Psoas muscle (tissue), 7 donors: ENCODE measurements at regions not wholly inside any gene's neighbourhood (a gene's known extent, or its start where the extent isn't known, plus 50 kb on each side); places are given as distances from the start of the nearest gene placed in this dataset.

Source experiments
- ATAC-seq, 4 donors: fragments of 200-7000 bp; cut with Tn5 transposase; one replicate each; pipeline ENCODE4 v1.9.1; 2020; ENCODE audit warnings: moderate library complexity in 3 of 4, mild to moderate bottlenecking in 2 of 4
- DNase-seq, 2 donors: peaks; one replicate each; pipeline ENCODE4 v3.0.0-alpha.2; 2020
- H3K27ac ChIP-seq: fragments of 200-600 bp; one replicate; pipeline ENCODE4 v1.8.0; 2022
- H3K27me3 ChIP-seq, 3 donors: fragments of 200-600 bp in 1 of 3; one replicate each; pipeline versions ENCODE4 v1.6.1 to v1.8.0; 2013 to 2022; ENCODE audit warnings: low read length in 2 of 3, mild to moderate bottlenecking in 2 of 3, moderate library complexity in 1 of 3; ENCODE audit not compliant: insufficient read depth in 3 of 3
- H3K36me3 ChIP-seq, 2 donors: fragments of 200-600 bp in 1 of 2; one replicate each; pipeline versions ENCODE4 v1.6.1 to v1.8.0; 2013 to 2022; ENCODE audit warnings: low read depth in 1 of 2, mild to moderate bottlenecking in 1 of 2, moderate library complexity in 1 of 2; ENCODE audit not compliant: insufficient read depth in 1 of 2
- H3K4me1 ChIP-seq: fragments of 200-600 bp; one replicate; pipeline ENCODE4 v1.8.0; 2022
- H3K4me3 ChIP-seq: fragments of 200-600 bp; one replicate; pipeline ENCODE4 v1.8.0; 2022; ENCODE audit warnings: mild to moderate bottlenecking
- H3K9me3 ChIP-seq: fragments of 200-600 bp; one replicate; pipeline ENCODE4 v1.8.0; 2022
- WGBS, 3 donors: extraction: QIAGEN DNeasy Blood & Tissue Kit; methylation state at CpG; one replicate each; pipeline versions ENCODE4 v1.1.6 to v1.1.7; 2013; 5-methylcytosine and 5-hydroxymethylcytosine counted together
- intact Hi-C, 2 donors: fragments of 100-400 bp; cut with DNase I; formaldehyde crosslinking; loops; one replicate each; pipeline versions ENCODE4 v1.11.0 to v1.14.2; 2022
- TF ChIP-seq, protein P1 (sequence below): fragments of 200-600 bp; IDR thresholded peaks from one replicate; pipeline ENCODE4 v1.8.0; 2022; ENCODE audit warnings: antibody characterized with exemption
- donor health status: healthy with polysubstance abuse.
- donor health status: DM: no; HTN: no; CAD: no; lungs with moderate emphysema.
- donor health status: Bipolar disorder and iron deficiency.
- donor health status: healthy.
- donor health status: DM: yes; HTN: yes; CAD: no.
- donor health status: DM: no; HTN: no; CAD: no.
- donor health status: DM: yes; HTN: yes; CAD: no.

DNA sequence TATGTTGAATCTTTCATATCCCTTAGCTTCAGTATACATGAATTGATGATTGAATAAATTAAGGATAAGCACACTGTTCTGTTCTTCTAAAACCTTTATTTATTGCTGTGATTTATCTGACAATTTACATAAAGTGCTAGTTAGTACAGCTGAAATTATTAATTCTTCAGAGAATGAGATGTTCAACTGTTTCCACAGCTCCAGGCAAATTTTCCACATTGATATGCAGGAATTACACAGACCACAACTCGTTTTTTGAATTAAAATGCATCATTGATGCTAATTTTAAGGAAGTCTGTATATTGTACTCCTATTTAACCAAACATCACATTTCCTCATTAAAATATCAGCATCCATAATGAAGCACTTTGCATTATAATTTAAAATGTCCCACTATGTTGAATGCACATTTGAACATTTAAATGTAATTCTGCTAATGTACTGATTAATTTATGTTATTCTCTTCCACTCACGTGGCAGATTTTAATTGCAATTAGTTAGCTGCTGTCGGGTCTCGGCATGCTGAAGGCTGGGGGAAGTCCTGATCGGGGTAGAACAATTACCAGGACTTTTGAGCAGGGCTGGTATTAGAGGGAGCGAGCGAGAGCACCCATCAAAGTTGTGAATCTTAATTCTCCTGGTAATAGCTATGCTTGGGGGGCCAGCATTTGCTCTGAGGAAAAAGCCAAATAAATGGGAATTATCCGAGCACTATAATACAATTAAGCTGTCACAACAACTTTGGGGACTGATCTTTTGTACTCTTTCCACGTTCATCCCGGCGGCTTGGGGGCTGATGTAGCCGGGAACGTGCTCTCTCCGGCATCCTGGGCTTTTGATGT, 136.7 kb upstream of the TMTC4 start:
- no peak for ATAC-seq
- Histone ChIP-seq H3K4me3 (no peak overlapping the region), H3K27ac (no peak overlapping the region), H3K9me3 (no peaks in the 10 kb centered on the region), H3K27me3 (no peaks in the 10 kb centered on the region), H3K36me3 (no peaks in the 10 kb centered on the region), H3K4me1 (no peaks in the 10 kb centered on the region)
- TF ChIP-seq, protein P1, sequence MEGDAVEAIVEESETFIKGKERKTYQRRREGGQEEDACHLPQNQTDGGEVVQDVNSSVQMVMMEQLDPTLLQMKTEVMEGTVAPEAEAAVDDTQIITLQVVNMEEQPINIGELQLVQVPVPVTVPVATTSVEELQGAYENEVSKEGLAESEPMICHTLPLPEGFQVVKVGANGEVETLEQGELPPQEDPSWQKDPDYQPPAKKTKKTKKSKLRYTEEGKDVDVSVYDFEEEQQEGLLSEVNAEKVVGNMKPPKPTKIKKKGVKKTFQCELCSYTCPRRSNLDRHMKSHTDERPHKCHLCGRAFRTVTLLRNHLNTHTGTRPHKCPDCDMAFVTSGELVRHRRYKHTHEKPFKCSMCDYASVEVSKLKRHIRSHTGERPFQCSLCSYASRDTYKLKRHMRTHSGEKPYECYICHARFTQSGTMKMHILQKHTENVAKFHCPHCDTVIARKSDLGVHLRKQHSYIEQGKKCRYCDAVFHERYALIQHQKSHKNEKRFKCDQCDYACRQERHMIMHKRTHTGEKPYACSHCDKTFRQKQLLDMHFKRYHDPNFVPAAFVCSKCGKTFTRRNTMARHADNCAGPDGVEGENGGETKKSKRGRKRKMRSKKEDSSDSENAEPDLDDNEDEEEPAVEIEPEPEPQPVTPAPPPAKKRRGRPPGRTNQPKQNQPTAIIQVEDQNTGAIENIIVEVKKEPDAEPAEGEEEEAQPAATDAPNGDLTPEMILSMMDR = no peak
- WGBS, 3 donors = 51 to 67% (median 63%) methylated on average over 14 of the region's 14 CpGs
- intact Hi-C loops = no loop called here
- DNase-seq = no peak

DNA sequence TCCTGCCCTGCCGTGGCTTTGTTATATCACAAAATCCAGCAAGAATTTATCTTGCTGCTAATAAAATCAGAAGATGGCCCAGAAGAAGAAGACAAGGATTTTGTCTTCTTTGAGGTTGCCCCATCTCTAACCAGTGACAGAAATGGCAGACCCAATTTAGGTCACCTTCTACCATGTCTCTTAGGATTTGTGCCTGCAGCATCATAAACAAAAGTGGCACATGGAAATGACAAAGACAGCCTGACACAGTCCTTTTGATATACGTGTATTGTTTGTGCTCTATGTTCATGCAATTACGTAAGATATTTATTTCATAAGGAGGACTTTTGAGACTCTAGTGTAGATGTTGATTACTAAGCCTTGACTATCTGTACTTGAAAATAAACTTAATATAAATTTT, 135.9 kb upstream of the TMTC4 start:
- TF ChIP-seq, protein P1 = no peak
- H3K36me3 ChIP-seq = no peaks in the 10 kb centered on the region
- no peaks in the 10 kb centered on the region for H3K27me3 ChIP-seq
- 84 to 88% (median 85%) methylated on average over 3 of the region's 3 CpGs for WGBS, 3 donors
- intact Hi-C loops = no loop called here
- no peak for DNase-seq
- H3K9me3 ChIP-seq = no peaks in the 10 kb centered on the region
- H3K4me1 ChIP-seq = no peaks in the 10 kb centered on the region
- no peak overlapping the region for H3K4me3 ChIP-seq
- no peak overlapping the region for H3K27ac ChIP-seq
- no peak for ATAC-seq

DNA sequence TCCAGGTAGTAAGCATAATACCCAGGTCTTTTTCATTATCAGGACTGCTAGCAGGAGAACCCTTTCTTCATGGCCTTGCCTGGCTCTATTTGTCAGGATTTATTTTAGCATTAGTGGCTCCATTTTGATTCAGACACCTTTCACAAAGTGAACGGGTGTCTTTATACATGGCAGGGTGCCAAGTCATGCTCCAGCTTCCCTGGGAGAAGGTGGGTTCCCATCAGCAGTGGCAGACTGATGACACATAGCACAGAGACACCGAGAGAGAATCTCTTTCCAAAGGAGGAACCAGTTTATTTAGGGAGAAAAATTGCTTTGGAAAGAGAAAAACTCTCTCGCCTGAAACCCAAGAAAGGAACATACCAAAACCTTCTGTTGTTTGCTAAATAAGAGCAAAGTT, 135.3 kb upstream of the TMTC4 start:
- 56 to 64% (median 58%) methylated on average over 3 of the region's 3 CpGs for WGBS, 3 donors
- no peak for ATAC-seq
- H3K4me1 ChIP-seq = no peaks in the 10 kb centered on the region
- DNase-seq = no peak
- H3K27me3 ChIP-seq = no peaks in the 10 kb centered on the region
- TF ChIP-seq, protein P1 = no peak
- H3K36me3 ChIP-seq = no peaks in the 10 kb centered on the region
- H3K9me3 ChIP-seq = no peaks in the 10 kb centered on the region
- no peak overlapping the region for H3K27ac ChIP-seq
- intact Hi-C loops = no loop called here
- no peak overlapping the region for H3K4me3 ChIP-seq

DNA sequence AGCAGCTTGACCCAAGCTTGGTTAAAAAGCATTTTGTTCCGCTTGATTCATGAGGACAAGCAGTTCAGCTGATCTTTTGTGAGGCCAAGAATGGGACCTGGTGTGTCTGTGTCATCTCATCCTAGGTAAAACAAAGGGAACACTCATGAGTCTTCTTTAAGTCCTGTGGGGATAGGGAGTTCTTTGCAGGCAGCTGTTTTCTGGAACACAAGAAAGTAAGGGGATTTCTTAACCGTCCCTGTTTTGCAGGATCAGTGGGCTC, 134.5 kb upstream of the TMTC4 start:
- WGBS, 3 donors = 56 to 68% (median 57%) methylated on average over 2 of the region's 2 CpGs

More for the DNA sequence above, 134.5 kb upstream of the TMTC4 start:
- Histone ChIP-seq H3K36me3 (no peaks in the 10 kb centered on the region), H3K27ac (no peak overlapping the region), H3K4me3 (no peak overlapping the region), H3K9me3 (no peaks in the 10 kb centered on the region), H3K4me1 (no peaks in the 10 kb centered on the region), H3K27me3 (peaks cover 0 to 2% (median 0%) of the 10 kb centered on the region in 3 donors)
- DNase-seq = no peak
- TF ChIP-seq, protein P1 = no peak
- intact Hi-C loops = no loop called here
- no peak for ATAC-seq
